NCI-H1436 treated with DMSO at 0.1 percent for 48 hours (cell line): ENCODE measurements at regions not wholly inside any gene's neighbourhood (a gene's known extent, or its start where the extent isn't known, plus 50 kb on each side); places are given as distances from the start of the nearest gene placed in this dataset.
"Not testable (repeated sequence)": the region's sequence is repeated elsewhere in the genome, so short reads cannot be mapped to it uniquely, and the experiment has no call there.

Experiments
- DNase-seq: peaks from one replicate; lab custom pipeline; 2025; lab: John Stamatoyannopoulos, UW

DNA sequence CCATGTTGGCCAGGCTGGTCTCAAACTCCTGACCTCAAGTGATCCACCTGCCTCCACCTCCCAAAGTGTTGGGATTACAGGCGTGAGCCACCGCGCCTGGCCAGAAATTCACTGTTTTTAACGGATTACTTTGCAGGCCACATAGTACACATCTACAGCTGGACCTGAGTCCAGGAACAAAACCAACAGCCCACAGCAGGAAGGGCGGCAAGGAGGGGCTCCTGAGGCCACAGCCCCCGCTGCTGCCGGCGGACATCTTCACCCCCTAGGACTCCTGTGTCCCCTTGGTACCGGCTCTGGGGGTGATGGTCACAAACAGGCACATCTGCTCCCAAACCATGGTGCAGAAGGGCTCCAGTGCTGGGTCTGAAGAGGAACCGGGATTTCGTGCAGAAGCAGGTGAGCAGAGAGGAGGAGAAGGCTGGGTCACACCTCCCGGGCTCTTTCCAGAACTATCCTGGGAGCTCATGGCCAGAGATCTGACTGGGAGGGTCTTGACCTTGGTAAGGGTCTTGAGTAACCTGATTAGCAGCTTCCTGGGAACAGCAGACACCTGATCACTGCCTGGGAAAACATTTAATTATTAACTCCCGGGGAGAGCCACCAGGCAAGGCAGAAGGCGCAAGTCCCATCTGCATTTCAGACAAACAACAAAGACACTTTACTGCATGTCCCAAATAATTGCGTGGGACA is 99.9 kb downstream of the SHANK2 start:
- DNase-seq, result not testable (repeated sequence)

DNA sequence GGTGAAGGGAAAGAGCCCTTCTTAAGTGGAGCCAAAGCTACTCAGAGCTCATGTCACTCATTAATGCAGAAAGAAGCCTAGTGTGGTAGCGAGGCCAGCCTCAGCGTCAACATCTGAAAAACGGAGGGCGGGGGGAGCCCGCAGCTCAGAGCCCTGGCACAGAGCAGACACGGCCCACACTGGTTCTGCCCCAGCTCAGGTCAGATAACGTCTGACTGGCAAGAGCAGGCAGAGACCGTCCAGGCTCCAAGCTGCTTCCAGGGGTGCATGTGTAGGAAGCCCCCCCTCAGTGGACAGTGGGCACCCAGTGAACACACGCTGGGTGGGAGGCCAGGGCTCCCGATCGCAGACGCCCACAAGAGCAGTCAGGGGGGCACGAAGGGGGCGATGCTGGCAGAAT is 100.8 kb downstream of the SHANK2 start:
- no peak for DNase-seq

DNA sequence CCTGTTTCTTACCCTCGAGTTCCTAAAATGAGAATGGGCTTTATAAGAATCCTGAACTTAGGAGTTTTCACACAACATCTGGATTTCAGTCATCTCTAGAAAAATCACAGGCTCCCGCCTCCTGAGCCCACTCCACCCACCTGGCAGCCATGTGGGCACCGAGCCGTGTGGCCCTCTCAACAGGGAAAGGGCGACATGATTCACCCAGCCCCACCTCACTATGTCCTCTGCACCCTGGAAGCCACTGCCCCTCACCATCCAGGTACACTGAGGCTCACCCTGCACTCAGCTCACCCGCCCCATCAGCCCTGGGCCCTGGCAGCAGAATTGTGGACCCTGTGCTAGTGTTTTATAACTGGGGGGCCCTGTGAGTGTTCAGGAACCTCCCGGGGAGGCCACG is 101.5 kb downstream of the SHANK2 start:
- no peak for DNase-seq

GRCh38 chr11:71148716-71149115 is 103.7 kb downstream of the SHANK2 start:
- DNase-seq, result no peak

- DNase-seq, result no peak
These were observed 105.0 kb downstream of the SHANK2 start for GRCh38 chr11:71147331-71147730.

DNA sequence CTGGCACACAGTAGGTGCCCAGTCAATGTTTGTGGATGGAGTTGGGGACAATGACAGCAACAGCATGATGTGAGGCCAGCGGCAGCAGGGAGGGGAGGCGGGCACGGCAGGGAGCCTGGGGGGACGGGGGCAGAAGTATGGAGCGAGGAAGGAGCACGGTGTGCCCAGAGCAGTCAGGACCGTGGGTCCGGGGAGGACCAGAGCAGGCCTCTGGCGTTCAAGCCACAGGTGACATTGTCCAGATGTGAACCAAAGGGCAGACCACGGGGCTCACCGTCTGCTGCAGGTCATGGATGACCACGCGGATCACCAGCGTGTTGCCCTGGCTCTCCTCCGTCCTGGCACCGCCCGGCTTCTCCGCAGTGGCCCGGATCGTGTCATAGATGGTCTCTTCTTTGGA is 105.5 kb downstream of the SHANK2 start:
- no peak for DNase-seq

GRCh38 chr11:71145988-71146824 is 106.2 kb downstream of the SHANK2 start:
- no peak for DNase-seq

DNA sequence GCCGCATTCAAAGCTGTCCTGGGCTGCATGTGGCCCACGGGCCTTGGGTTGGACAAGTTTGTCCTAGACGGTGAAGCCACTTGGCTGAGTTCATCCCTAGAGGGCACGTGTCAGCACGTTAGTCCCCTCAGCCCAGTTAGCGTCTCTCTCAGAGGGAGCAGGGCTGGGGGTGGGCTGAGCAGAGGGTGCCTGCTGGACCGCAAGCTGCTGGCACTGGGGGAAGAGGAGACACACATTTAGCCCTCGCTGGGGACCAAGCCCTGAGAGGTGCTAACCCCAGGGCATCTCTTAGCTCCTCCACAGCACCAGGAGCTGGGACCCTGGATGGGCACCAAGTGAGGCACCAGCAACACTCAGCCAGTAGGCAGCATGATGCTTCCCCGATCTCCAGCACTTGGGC is 107.0 kb downstream of the SHANK2 start:
- no peak for DNase-seq

DNA sequence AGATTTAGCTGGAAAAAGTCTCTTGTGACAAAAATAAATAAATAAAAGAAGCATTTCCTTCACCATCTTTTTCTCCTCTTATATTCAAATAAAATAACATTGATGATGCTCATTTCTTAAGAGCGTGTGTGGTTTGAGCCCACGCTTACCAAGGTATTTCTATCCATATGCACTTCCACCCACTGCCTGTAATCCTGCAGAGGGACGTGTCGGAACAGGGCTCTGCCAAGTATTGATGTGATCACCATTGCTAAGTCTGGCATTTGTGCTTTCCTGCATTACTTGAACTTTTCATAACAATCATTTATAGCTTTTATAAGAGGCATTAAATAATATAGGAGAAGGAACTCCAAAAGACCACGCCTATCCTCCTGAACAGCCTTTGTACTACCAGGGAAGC is 107.6 kb downstream of the SHANK2 start:
- DNase-seq, result no peak

GRCh38 chr11:71144010-71144409 is 108.4 kb downstream of the SHANK2 start:
- no peak for DNase-seq

DNA sequence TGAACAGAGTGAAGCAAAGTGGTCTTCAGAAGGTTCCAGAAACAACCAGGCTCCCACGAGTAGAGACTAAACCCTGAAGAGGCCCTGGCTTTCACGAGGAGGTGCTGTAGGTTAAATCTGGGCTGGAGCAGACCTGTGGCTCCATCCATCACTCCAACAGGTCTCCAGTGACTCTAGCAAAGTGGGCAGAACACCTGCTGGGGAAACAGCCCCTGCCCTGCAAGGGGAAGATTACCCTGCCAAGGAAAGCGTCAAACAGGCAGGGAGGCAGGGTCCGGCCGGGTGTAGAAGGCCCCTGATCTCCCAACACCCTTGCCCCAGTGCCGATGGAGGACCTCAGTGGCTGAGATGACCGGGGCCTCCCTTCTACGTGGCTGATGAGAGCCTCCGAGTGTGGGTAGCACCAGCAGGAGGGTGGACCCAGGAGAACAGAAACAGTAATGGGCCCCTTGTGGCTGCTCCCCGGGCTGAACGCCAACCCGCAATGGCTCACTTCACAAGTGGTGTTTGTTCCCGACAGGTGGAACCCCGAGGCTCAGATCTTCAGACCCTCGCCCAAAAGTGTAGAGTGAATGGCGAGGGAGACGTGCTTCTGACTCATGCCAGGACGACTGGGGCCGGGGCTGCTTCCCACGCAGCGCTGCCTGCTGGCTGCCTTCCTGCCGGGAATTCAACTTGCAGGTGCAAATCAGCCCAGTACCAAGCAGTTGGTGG is 112.0 kb downstream of the SHANK2 start:
- peak; percentile 82 for DNase-seq

GRCh38 chr11:71139516-71140205 is 112.7 kb downstream of the SHANK2 start:
- peak; percentile 76 for DNase-seq

DNA sequence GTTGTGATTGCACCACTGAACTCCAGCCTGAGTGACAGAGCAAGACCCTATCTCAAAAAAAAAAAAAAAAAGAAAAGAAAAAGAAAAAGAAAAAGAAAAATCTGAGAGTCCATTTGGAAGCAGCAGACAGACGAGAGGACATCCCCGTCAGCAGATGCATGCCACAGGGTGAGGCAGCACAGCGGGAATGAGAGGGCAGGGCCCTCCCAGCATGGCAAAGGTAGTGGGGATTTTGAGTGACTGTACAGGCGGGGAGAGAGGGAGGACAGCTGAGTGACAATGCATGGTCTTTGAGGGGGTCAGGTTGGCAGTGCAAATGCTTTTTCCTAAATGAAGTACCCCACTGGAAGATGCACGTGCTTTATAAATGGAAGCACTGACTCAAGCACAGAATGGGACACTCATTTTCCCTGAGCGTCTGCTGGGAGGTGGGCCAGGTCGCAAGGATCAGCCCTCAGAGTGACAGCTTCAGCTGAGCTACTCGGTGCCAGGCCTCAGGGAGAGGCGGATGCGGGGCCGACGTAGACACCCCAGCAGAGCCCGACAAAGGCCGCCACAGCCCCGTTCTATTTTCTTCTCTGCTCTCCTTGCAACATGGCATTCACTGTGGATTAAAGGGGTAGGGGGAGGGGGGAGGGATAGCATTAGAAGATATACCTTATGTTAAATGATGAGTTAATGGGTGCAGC is 113.5 kb downstream of the SHANK2 start:
- no peak for DNase-seq

GRCh38 chr11:71137376-71137775 is 115.0 kb downstream of the SHANK2 start:
- DNase-seq, result no peak

GRCh38 chr11:71136095-71136845 is 116.1 kb downstream of the SHANK2 start:
- DNase-seq, result no peak

GRCh38 chr11:71135112-71135511 is 117.3 kb downstream of the SHANK2 start:
- no peak for DNase-seq

DNA sequence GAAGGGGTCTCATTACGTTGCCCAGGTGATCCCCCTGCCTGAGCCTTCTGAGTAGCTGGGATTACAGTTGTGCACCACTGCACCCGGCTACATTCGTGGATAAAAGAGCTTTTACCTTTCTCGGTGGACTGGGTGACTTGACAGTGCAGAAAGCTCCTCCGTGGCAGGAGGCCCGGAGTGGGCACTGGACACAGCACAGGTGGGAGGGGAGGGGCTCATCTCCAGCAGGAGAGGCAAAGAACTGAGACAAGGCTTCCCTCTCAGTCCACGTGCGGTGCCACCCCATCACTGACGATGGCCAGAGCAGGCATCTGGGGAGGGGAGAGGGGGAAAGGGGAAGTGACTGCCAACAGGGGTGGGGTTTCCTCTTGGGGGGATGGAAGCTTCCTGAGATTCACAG is 118.4 kb downstream of the SHANK2 start:
- no peak for DNase-seq

- no peak for DNase-seq
These were observed 120.5 kb downstream of the SHANK2 start for GRCh38 chr11:71131861-71132260.

DNA sequence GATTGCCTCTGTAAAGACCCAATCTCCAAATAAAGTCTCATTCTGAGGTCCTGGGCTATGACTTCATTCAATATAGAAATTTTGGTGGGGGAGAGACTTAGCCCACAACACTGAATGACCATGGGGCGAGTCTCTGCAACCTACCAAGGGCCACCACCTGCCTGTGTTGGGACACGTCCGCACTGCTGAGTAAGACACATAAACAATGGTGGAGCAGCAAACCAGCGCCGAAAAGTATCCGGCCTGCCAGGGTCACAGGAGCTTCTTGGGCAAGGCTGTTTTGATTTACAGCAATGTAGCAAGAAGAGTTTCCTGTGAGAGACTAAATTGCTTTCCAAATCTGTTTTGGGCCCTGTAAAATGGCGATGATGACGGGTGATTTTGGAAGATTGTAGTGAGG is 122.3 kb downstream of the SHANK2 start:
- no peak for DNase-seq

DNA sequence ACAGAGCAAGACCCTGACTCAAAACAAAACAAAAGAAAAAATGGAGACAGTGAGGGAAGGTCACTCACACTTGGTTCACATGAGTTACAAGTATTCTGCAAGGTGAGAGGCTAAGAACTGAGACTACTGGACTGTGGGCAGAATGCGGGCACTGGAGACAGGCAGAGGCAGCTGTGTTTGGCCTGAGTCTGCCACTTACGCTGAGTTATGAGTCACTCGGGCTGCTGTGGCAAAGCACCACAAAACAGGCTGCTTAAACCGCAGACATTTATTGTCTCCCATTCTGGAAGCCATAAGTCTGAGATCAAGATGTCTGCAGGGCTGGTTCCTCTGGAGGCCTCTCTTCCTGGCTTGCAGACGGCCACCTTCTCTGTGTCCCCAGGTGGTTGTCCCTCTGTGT is 122.8 kb downstream of the SHANK2 start:
- no peak for DNase-seq

DNA sequence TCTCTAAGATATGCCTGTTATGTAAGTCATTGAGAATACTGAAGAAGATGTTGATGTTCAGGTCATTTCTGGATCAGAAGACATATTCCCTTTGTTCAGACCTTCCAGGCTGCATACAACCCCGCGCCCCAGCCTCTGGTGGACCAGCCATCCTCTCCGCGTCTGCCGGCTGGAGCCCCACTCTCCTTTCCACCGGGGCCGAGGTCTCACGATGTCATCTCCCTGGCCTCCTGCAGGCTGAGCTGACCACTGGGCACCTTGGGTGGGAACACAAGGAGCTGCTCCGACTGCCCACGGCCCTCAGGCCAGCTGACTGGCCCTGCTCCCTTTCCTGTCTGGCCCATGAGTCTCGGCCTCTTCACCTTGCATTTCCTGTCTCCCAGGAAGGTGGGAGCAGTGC is 124.6 kb downstream of the SHANK2 start:
- DNase-seq, result no peak
